ENCODE measurements at regions not wholly inside any gene's neighbourhood (a gene's known extent, or its start where the extent isn't known, plus 50 kb on each side); places are given as distances from the start of the nearest gene placed in this dataset.
A peak's percentile ranks its signal among the peaks of the same experiment; 100 is the strongest.

DNA sequence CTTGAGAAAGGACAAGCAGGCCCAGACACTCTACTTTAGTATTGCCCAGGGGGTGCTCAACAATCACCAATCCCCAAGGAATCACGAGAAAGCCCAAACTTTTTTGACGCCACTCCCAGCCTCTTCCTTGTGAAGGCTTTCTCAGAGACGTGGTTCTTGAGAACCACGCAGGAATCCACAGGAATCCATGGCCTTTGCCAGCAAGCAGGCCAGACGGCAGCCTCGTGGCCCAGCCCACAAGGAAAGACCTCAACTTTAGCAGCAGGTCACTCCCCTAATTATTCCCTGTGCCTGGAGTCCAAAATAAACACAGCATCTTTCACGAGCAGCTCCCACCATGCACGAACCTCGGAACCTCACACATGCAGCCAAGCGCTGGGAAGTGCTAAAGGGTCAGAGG is 104.2 kb downstream of the WT1 start:
- no peak for DNase-seq
- in situ Hi-C loops (cut with HindIII; ENCODE audit: low pct_ligation_motif_present, low sequenced_read_pairs): no loop called here

DNA sequence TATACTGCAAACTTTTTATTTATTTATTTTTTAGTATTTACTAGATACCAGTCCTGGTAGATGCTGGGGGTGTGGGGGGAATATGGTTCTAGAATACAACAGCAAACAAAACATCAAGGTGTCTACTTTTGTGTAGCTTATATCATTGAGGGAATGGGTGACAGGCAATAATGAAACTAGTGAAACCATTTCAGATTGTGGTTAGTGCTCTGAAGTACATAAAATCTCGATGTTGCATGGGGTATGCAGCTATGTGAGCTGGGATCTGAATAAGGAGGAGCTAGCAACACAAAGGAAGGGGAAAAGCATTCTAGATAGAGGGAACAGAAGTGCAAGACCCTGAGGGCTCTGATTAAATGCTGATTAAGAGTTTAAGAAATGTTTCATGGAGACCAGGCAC is 103.5 kb downstream of the WT1 start:
- in situ Hi-C loops (cut with HindIII; ENCODE audit: low pct_ligation_motif_present, low sequenced_read_pairs): no loop called here
- H3K27ac ChIP-seq: no peak overlapping the region

More for the DNA sequence above, 104.2 kb downstream of the WT1 start:
- TF ChIP-seq, protein P1, sequence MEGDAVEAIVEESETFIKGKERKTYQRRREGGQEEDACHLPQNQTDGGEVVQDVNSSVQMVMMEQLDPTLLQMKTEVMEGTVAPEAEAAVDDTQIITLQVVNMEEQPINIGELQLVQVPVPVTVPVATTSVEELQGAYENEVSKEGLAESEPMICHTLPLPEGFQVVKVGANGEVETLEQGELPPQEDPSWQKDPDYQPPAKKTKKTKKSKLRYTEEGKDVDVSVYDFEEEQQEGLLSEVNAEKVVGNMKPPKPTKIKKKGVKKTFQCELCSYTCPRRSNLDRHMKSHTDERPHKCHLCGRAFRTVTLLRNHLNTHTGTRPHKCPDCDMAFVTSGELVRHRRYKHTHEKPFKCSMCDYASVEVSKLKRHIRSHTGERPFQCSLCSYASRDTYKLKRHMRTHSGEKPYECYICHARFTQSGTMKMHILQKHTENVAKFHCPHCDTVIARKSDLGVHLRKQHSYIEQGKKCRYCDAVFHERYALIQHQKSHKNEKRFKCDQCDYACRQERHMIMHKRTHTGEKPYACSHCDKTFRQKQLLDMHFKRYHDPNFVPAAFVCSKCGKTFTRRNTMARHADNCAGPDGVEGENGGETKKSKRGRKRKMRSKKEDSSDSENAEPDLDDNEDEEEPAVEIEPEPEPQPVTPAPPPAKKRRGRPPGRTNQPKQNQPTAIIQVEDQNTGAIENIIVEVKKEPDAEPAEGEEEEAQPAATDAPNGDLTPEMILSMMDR (IDR thresholded peaks at IDR 0.05; ENCODE audit: low read depth, low read length, missing control alignments): no peak
- H3K36me3 ChIP-seq (replicated peaks): no peaks in the 10 kb centered on the region
- H3K4me3 ChIP-seq (ENCODE audit: low read depth, low read length): no peak overlapping the region
- H3K27me3 ChIP-seq (replicated peaks): no peaks in the 10 kb centered on the region
- no peak overlapping the region for H3K27ac ChIP-seq

DNA sequence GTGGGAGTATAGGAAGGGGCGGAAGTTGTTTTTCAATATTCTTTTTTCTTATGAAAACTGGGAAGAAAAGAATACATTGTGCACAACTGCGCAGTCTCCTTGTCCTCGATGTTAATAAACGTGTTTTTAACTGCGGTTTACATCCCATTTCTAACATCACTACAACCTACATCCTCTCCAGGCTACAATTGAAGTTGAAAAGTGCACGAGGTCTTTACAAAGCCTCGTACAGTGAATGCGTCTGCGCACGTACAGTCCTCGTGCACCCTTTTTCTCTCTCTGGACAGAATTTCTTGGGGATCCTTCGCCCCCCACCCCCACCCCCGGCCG is 102.4 kb downstream of the WT1 start:
- TF ChIP-seq, protein P1 (IDR thresholded peaks at IDR 0.05; ENCODE audit: low read depth, low read length, missing control alignments): no peak
- Histone ChIP-seq H3K36me3 (replicated peaks) (no peaks in the 10 kb centered on the region), H3K27me3 (replicated peaks) (no peaks in the 10 kb centered on the region), H3K4me3 (ENCODE audit: low read depth, low read length) (peak overlapping the region; percentile 53), H3K27ac (no peak overlapping the region)
- DNase-seq: no peak
- in situ Hi-C loops (cut with HindIII; ENCODE audit: low pct_ligation_motif_present, low sequenced_read_pairs): no loop called here

More for the DNA sequence above, 103.5 kb downstream of the WT1 start:
- Histone ChIP-seq H3K4me3 (ENCODE audit: low read depth, low read length) (no peak overlapping the region), H3K27me3 (replicated peaks) (no peaks in the 10 kb centered on the region), H3K36me3 (replicated peaks) (no peaks in the 10 kb centered on the region)
- TF ChIP-seq, protein P1 (IDR thresholded peaks at IDR 0.05; ENCODE audit: low read depth, low read length, missing control alignments): no peak
- no peak for DNase-seq

DNA sequence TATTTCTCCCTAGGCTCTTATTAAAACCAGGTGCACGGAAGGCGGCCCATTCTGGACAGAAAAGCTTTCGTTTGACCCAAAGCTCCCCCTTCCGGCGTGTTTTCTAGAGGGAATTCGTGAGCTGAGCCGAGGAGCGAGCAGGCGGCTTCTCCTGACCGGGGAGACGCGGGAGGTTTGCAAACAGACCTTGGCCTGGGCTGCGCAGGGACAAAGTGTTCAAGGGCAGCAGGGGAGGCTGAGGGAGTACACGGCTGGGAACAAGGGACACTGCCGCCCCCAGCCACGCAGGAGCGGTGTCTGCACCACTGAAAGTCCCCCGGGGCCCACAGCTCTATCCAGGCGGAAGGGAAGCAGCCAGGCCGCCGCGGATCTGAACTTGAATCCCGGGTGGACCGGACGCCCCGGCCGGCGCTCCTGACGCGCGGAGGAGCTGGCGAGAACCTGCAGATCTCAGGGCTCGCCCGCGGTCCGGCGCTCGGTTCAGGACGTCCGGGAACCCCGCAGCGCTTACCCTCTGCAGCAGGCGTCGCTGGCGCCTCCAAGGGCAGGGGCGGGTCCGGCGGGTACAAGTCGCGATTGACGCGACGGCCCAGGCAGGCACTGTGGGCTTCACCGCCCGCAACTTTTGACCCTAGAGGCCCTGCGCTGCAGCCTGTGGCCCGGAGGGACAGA is 101.9 kb downstream of the WT1 start:
- Histone ChIP-seq H3K27me3 (replicated peaks) (no peaks in the 10 kb centered on the region), H3K4me3 (ENCODE audit: low read depth, low read length) (peak overlapping the region; percentile 53), H3K27ac (no peak overlapping the region), H3K36me3 (replicated peaks) (no peaks in the 10 kb centered on the region)
- in situ Hi-C loops (cut with HindIII; ENCODE audit: low pct_ligation_motif_present, low sequenced_read_pairs): no loop called here
- peak; percentile 44 for DNase-seq
- TF ChIP-seq, protein P1 (IDR thresholded peaks at IDR 0.05; ENCODE audit: low read depth, low read length, missing control alignments): peak; percentile 67

DNA sequence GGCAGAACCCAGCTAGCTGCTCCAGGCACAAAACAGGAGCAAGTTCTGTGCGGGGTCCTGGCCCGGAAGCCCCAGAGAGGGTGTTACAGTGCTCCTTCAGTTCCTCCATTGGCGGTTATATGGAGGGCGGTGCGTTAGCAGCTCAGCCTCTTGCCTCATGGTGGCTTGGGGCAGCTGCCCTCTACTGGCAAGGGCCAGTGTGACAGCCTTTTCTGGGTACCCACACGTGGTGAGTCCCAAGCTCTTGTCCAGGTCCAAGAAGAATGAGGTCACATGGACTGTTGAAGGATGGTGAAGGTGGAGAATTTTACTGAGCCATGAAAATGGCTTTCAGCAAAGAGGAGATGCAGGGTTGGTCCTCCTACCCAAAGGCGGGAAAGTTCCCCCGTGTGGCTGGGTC is 100.5 kb downstream of the WT1 start:
- in situ Hi-C loops (cut with HindIII; ENCODE audit: low pct_ligation_motif_present, low sequenced_read_pairs): no loop called here
- H3K4me3 ChIP-seq (ENCODE audit: low read depth, low read length): no peak overlapping the region
- H3K27ac ChIP-seq: no peak overlapping the region
- no peak for DNase-seq
- H3K36me3 ChIP-seq (replicated peaks): no peaks in the 10 kb centered on the region
- no peaks in the 10 kb centered on the region for H3K27me3 ChIP-seq (replicated peaks)
- TF ChIP-seq, protein P1 (IDR thresholded peaks at IDR 0.05; ENCODE audit: low read depth, low read length, missing control alignments): peak; percentile 42
